GM19397 (cell line): ENCODE measurements at regions not wholly inside any gene's neighbourhood (a gene's known extent, or its start where the extent isn't known, plus 50 kb on each side); places are given as distances from the start of the nearest gene placed in this dataset.
"Not testable (repeated sequence)": the region's sequence is repeated elsewhere in the genome, so short reads cannot be mapped to it uniquely, and the experiment has no call there.

Experiments used
- ATAC-seq: cut with Tn5 transposase; IDR thresholded peaks from one replicate; pipeline ENCODE4 v1.9.1; 2021; ENCODE audit warnings: mild to moderate bottlenecking, moderate library complexity; ENCODE audit not compliant: unreplicated experiment

DNA sequence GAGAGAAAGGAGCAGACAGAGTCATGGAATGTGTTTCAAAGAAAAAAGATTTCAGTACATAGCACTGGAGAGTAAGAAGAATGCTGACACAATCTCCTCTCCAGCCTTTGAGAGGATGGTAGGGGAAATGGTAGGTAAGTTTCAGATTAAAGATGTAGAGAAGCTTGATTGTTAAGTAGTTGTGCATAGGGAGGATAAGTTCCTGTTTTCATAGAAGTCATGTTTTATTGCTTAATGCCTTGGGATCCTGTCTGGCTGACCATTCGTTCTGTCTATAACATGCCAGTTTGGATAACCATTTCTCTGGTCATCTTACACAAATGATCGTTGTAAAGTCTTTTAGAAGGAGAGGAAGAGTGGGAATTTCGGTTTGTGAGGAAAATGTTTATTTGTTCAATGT lies 95.7 kb upstream of the IGSF10 start:
- ATAC-seq = no peak

DNA sequence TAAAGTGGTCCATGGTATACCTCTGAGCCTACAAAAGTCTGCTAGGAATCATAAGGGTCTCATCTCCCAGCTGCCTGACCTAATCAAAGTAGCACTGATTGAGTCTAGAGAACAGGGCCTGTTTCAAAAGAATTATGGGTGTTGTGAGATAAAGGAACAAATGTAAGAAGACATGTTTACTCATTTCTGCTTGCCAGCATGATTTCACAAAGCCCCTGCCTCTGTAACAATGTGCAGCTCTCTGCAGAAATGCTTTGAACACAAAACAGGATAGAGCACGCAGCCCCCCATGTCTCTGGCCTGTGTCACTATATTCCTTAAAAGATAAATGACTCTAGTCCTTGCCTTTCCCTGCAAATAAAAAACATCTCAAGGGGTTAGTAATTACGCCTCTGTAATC lies 94.7 kb upstream of the IGSF10 start:
- no peak for ATAC-seq

DNA sequence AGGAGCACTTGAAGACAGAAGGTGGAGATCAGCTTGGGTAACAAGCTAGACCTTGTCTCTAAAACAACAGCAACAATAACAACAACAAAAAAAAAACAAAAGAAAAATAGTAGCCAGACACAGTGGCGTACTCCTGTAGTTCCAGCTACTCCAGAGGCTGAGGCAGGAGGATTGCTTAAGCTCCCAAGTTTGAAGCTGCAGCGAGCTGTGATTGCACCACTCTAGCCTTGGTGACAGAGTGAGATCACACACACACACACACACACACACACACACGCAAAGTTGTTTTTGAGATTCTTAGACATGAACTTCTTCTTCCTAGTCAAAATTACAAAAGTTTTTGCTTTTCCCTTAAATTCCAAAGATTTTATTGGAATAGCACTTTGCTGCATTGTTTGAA lies 93.0 kb upstream of the IGSF10 start:
- ATAC-seq = no peak

DNA sequence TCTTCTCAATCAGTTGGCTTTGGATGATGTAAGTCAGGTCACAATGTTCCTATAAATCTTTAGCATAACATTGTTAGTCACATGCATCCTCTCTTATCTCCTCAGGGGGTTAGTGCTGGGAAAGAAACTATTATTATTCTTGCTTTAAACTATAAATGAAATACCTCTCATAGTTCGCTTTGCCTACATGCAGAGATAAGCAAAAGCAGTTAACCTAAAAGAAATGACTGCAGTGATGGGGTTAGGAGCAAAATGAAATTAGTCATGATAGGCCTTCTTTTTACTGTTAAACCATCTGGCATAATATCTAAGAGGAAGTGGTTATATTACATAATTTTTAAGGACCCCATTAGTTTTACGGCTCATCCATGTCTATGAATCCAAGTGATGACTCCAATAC lies 91.7 kb upstream of the IGSF10 start:
- ATAC-seq = no peak

DNA sequence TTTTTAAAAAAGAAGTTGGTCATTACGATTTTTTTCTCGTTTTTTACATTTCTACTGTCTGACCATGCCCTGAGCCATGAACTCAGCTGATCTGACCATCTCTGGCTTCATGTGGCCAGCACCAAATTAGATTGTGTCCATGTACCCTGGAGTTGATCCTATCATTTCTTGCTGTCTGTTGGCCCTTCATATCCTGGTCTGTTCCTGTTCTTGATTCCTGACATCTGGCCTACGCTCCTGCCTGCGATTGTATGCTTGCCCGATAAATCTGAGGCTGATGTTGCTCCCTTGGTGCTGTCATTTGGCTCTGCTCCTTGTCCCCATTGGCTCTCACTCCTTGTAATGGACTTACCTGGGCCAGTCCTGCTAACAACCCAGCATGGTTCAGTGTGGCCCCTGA lies 89.8 kb upstream of the IGSF10 start:
- no peak for ATAC-seq

DNA sequence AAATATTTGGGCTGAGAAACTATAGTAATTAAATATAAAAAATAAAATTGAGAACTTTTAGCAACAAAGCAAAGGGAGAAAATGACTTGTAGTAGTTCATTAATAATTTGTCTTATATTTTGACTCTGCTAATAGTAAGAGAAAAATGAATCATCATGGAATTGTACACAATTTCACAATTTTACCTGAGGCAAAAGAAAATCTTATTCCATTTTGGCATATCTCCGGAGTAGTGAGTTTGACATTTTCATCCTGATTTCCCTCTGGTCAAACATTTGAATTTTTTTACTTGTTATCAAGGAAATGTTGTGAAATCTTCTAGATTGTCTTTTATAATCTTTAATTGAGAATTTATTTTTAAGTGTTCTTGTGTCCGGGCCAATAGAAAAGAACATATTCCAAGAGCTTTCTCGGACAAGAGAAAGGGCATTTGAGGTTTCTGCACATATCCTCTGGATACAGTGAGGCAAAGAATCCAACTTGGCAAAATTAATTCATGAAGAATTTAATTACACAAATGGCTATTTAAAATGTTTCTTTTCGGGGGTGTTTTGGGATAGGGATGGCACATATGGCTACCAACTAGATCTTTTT lies 89.3 kb upstream of the IGSF10 start:
- ATAC-seq = no peak

DNA sequence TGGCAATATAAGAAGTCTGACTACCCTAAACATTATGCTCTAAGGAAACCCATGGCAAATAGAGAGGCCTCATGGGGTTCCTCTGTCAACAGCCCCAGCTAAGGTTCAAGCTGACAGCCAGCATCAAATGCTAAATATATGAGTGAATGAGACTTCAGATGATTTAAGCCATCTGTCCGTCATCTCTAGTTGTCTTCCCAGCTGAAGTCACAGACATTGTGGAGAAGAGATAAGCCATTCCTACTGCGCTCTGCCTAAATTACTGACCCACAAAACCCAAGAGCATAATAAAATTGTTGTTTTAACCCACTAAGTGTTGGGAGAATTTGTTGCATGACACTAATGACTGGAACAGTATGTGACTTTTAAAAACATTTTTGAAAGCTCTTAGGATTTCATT lies 87.3 kb upstream of the IGSF10 start:
- no peak for ATAC-seq

DNA sequence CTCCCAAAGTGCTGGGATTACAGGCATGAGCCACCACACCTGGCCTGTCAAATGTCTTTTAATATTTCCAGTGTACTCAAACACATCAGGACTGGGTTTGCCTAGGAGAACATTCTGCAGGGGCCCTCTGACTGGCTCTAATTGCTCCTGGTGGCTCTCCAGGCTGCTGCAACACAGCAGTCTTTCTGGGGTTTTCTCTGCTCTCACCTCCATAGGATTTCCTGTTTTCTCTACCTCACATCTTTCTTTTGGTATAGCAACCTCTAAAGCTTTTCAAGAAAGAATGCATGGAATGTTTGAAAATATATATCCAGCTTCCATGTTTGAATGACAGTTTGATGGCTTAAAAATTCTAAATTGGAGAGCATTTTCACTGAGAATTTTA lies 83.3 kb upstream of the IGSF10 start:
- no peak for ATAC-seq

DNA sequence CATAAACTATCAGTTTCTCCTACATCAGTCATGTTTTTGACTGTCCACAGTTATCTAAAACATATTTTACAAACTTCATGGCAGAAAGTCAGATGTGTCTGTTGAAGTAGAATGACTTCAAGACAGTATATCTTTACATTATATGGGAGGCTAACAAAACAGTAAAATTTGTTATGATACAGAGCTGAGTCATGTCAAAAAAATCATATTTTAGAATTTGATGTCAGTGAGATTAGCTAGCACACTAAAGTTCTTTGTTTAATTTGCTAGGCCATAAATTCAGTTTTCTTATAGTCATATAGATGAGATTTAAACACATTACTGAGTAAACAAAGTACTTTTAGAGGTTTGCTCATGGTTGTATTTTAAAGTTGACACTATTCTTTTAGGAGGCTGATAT lies 80.3 kb upstream of the IGSF10 start:
- no peak for ATAC-seq

DNA sequence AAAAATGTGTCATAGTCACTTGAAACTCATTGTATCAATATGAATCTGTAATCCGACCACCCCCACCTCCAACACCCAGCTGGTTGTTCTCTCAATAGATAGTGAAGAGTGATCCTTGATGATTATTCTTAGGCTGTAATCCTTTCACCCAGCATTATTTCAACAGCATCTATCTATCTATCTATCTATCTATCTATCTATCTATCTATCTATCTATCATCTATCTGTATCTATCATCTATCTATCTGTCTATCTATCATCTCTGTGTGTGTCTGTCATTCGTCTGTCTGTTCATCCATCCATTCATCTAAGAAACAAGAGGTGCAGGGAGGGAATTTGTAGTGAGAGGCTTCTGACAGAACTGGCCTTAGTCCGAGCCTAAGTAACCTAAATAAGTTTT lies 78.7 kb upstream of the IGSF10 start:
- ATAC-seq = no peak

DNA sequence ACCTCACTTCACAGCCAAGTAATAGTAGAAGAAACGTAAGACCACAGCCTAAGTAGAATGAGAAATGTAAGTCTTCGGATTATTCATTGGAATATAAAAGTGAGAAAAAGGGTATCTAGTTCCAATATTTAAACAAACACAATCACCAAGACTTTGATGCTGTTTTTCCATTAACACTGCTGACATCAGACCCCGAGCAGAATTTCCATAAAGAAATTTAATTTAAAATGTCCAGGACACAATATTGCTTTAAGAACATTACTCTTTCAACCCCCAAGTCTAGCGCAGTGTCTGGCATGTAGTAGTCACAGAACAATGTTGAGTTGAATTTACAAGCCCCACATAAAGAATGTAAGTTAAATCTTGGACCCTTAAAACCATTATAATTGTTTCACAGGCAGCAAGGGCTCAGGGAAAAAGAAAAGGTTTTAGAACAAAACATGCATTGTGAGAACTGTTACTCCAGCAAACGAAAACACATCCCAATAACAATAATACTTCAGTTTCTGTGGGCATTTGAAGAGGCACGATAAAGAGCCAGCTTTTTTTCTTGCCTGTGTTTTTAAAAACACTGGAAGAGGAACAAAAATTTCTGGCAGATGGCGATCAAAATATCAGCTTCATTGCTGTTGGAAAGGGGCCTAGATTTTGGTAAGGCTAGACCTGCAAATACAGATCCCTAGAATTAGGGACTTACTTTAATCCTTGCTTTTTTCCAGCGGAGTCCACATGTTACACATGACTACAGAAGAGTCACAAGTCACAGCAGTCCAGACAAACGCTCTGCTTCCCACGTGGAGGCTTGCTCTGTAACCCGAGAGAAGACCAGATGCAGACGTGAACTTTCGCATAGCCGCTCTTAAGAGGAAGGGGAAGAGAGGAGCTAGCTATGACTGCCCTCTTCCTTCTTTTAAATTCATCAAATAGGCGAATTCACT lies 77.9 kb upstream of the IGSF10 start:
- no peak for ATAC-seq

DNA sequence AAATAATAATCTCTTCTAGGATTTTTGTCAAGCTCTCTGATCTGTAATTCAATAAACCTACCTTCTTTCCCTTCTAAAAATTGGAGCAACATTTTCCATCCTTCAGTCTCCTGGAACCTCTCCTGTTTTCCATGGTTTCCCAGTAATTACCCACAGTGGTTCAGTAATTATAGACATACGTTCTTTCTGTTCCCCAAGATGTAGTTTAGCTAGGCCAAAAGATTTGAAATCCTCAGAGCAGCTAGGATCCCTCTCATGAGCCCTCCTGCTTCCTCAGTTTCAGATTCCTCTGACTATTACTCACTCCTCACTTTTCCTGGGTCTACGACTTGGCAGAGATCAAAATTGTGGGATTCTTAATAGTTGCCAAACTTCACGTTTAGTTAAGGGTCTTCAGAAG lies 76.9 kb upstream of the IGSF10 start:
- no peak for ATAC-seq

DNA sequence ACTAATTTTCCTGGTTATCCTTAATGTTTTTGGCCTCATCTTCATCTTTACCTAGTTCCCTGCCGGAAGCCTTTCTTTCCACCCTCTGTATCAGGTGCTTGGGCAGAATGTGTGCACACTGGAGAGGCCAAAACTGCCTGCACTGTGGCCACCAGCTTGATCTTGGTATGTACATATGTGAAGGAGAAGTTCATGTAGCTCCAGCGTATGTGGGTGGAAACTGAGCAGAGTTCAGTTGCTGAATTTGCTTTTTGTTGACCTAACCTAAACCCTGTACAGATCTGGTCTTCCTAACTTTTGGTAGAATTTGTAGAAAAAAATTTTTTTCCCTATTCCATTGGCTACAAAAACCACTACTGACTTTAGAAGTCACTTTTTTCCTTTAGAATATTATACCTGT lies 65.9 kb upstream of the IGSF10 start:
- ATAC-seq = no peak

DNA sequence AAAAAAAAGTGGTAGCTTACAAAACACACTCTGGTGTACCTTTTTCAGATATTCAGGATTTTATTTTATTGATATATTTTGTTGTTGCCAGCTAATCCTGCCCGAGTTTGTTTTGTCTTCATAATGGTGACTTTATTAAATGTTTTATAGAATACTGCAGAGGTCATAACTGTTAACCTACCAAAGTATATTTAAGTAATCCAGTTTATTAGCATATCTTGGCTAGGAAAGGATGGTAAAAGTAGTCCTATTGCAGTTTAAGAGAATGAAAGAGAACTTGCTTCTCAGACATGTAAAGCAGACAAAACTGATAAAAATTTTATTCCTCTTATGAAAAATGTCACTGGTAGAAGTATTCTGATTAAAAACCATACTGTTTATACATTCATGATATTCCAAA lies 59.2 kb upstream of the IGSF10 start:
- no peak for ATAC-seq

DNA sequence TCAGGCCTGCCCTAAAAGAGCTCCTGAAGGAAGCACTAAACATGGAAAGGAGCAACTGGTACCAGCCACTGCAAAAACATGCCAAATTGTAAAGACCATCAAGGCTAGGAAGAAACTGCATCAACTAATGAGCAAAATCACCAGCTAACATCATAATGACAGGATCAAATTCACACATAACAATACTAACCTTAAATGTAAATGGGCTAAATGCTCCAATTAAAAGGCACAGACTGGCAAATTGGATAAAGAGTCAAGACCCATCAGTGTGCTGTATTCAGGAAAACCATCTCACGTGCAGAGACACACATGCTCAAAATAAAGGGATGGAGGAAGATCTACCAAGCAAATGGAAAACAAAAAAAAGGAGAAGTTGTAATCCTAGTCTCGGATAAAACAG lies 50.6 kb upstream of the IGSF10 start:
- not testable (repeated sequence) for ATAC-seq
